Karpas-422 (cell line): ENCODE measurements at regions not wholly inside any gene's neighbourhood (a gene's known extent, or its start where the extent isn't known, plus 50 kb on each side); places are given as distances from the start of the nearest gene placed in this dataset.

Experiments used
- DNase-seq: peaks from one replicate; pipeline ENCODE4 v3.0.0-alpha.2; 2015
- H2AFZ ChIP-seq: fragments of 200-600 bp; sonication (generic); 2 replicates; pipeline ENCODE4 v1.6.1; 2014; ENCODE audit warnings: antibody characterized with exemption, low read length, mixed read lengths
- H3K27ac ChIP-seq: fragments of 200-600 bp; sonication (generic); 2 replicates; pipeline ENCODE4 v1.5.1; 2014; ENCODE audit warnings: mild to moderate bottlenecking, low read length, moderate library complexity
- H3K27me3 ChIP-seq: fragments of 200-600 bp; sonication (generic); 2 replicates; pipeline ENCODE4 v1.6.1; 2014; ENCODE audit warnings: low read length, mixed read lengths
- H3K36me3 ChIP-seq: fragments of 200-600 bp; sonication (generic); 2 replicates; pipeline ENCODE4 v1.6.1; 2014; ENCODE audit warnings: low read length, mixed read lengths; ENCODE audit not compliant: insufficient read depth
- H3K4me1 ChIP-seq: fragments of 200-600 bp; sonication (generic); 2 replicates; pipeline ENCODE4 v1.6.1; 2014; ENCODE audit warnings: mild to moderate bottlenecking, low read length, mixed read lengths
- H3K4me2 ChIP-seq: fragments of 200-600 bp; sonication (generic); 2 replicates; pipeline ENCODE4 v1.6.1; 2014; ENCODE audit warnings: low read length, low read depth, mild to moderate bottlenecking; ENCODE audit not compliant: poor library complexity, severe bottlenecking
- H3K4me3 ChIP-seq: fragments of 200-600 bp; sonication (generic); 2 replicates; pipeline ENCODE4 v1.5.1; 2014; ENCODE audit warnings: mild to moderate bottlenecking, antibody characterized with exemption, low read length, mixed read lengths
- H3K79me2 ChIP-seq: fragments of 200-600 bp; sonication (generic); 2 replicates; pipeline ENCODE4 v1.6.1; 2014; ENCODE audit warnings: mild to moderate bottlenecking, low read length, mixed read lengths
- H3K9ac ChIP-seq: fragments of 200-600 bp; sonication (generic); 2 replicates; pipeline ENCODE4 v1.6.0; 2014; ENCODE audit warnings: low read length
- H3K9me2 ChIP-seq: fragments of 200-600 bp; sonication (generic), shearing (Covaris generic); replicated peaks from 2 replicates; pipeline ENCODE4 v1.6.0; 2014; ENCODE audit warnings: mild to moderate bottlenecking, low read length, moderate library complexity; ENCODE audit not compliant: insufficient read depth
- H3K9me3 ChIP-seq: fragments of 300-700, 200-600 bp; sonication (generic); 2 replicates; pipeline ENCODE4 v1.6.1; 2014; ENCODE audit warnings: low read length, mixed read lengths
- H4K20me1 ChIP-seq: fragments of 200-600 bp; sonication (generic); 2 replicates; pipeline ENCODE4 v1.6.1; 2014; ENCODE audit warnings: mild to moderate bottlenecking, antibody characterized with exemption, low read length, low read depth; ENCODE audit not compliant: insufficient read depth

GRCh38 chr10:2012209-2012608, 274.9 kb upstream of the ADARB2 start:
- Histone ChIP-seq H3K36me3 (no peaks in the 10 kb centered on the region), H3K4me3 (no peak overlapping the region), H3K9me3 (no peaks in the 10 kb centered on the region), H3K79me2 (no peaks in the 10 kb centered on the region), H2AFZ (no peak overlapping the region), H3K4me1 (no peaks in the 10 kb centered on the region), H3K27me3 (no peaks in the 10 kb centered on the region), H3K9me2 (no peaks in the 10 kb centered on the region), H4K20me1 (no peaks in the 10 kb centered on the region), H3K9ac (no peak overlapping the region), H3K27ac (no peak overlapping the region), H3K4me2 (no peak overlapping the region)
- no peak for DNase-seq

GRCh38 chr10:2011106-2011716, 273.9 kb upstream of the ADARB2 start:
- no peak for DNase-seq
- H3K79me2 ChIP-seq = no peaks in the 10 kb centered on the region
- H3K9me3 ChIP-seq = no peaks in the 10 kb centered on the region
- no peaks in the 10 kb centered on the region for H3K27me3 ChIP-seq
- no peak overlapping the region for H2AFZ ChIP-seq
- H4K20me1 ChIP-seq = no peaks in the 10 kb centered on the region
- H3K9me2 ChIP-seq = no peaks in the 10 kb centered on the region
- no peaks in the 10 kb centered on the region for H3K4me1 ChIP-seq
- H3K4me2 ChIP-seq = no peak overlapping the region
- no peak overlapping the region for H3K4me3 ChIP-seq
- no peaks in the 10 kb centered on the region for H3K36me3 ChIP-seq
- H3K9ac ChIP-seq = no peak overlapping the region
- no peak overlapping the region for H3K27ac ChIP-seq

- Histone ChIP-seq H3K4me3 (no peak overlapping the region), H2AFZ (no peak overlapping the region), H3K27ac (no peak overlapping the region), H3K9me2 (no peaks in the 10 kb centered on the region), H3K9me3 (no peaks in the 10 kb centered on the region), H4K20me1 (no peaks in the 10 kb centered on the region), H3K36me3 (no peaks in the 10 kb centered on the region), H3K4me2 (no peak overlapping the region), H3K9ac (no peak overlapping the region), H3K79me2 (no peaks in the 10 kb centered on the region), H3K4me1 (no peaks in the 10 kb centered on the region), H3K27me3 (no peaks in the 10 kb centered on the region)
- DNase-seq = no peak
Observed at GRCh38 chr10:2005546-2005945, 268.2 kb upstream of the ADARB2 start.

DNA sequence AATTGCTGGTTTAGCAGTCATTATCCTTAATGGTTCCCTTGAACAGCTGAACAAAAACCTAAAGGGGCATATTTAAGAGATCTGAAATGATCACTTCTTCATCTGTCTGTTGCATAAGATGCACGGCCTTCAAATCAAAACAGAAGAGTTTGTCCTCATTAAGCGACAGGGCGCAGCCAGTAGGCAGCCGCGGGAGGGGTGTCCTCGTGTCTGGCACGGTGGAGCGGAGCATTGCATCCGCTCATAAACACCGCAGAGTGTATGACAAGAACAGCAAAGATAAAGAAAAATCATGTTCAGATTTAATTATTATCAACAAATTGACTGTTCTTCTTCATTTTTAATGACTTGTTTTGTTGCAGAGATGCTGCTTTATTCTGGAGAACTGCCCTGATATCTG, 255.6 kb upstream of the ADARB2 start:
- Histone ChIP-seq H4K20me1 (no peaks in the 10 kb centered on the region), H3K4me3 (no peak overlapping the region), H3K4me2 (no peak overlapping the region), H3K9me2 (no peaks in the 10 kb centered on the region), H3K4me1 (no peaks in the 10 kb centered on the region), H3K9me3 (no peaks in the 10 kb centered on the region), H2AFZ (no peak overlapping the region), H3K79me2 (no peaks in the 10 kb centered on the region), H3K27me3 (no peaks in the 10 kb centered on the region), H3K27ac (no peak overlapping the region), H3K36me3 (no peaks in the 10 kb centered on the region), H3K9ac (no peak overlapping the region)
- no peak for DNase-seq

GRCh38 chr10:1989090-1989489, 251.8 kb upstream of the ADARB2 start:
- H3K79me2 ChIP-seq = no peaks in the 10 kb centered on the region
- no peak for DNase-seq
- no peaks in the 10 kb centered on the region for H4K20me1 ChIP-seq
- H3K9me2 ChIP-seq = no peaks in the 10 kb centered on the region
- no peaks in the 10 kb centered on the region for H3K4me1 ChIP-seq
- no peak overlapping the region for H3K4me2 ChIP-seq
- no peaks in the 10 kb centered on the region for H3K36me3 ChIP-seq
- no peak overlapping the region for H2AFZ ChIP-seq
- no peaks in the 10 kb centered on the region for H3K9me3 ChIP-seq
- no peak overlapping the region for H3K27ac ChIP-seq
- no peaks in the 10 kb centered on the region for H3K27me3 ChIP-seq
- H3K4me3 ChIP-seq = no peak overlapping the region
- H3K9ac ChIP-seq = no peak overlapping the region

DNA sequence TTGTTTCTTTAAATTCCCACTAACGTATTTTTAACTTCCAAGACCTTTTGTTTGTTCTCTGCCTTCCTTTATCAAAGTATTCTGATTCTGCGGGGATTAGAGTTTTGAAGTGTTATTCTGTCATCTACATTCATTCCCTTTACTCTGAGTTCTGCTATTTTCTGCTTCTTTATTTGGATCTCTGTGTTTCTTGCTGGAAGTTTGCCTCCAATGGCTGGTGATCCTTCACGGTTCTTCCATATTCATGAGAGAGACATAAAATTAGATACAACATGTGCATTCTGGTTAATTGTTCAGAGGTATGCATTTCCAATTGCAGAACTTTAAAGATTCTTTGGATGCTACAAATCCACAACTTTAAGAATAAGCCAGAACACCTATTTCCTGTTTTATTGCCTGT, 244.7 kb upstream of the ADARB2 start:
- H3K9ac ChIP-seq = no peak overlapping the region
- no peaks in the 10 kb centered on the region for H3K9me2 ChIP-seq
- H3K4me1 ChIP-seq = no peaks in the 10 kb centered on the region
- no peaks in the 10 kb centered on the region for H3K79me2 ChIP-seq
- H4K20me1 ChIP-seq = no peaks in the 10 kb centered on the region
- H2AFZ ChIP-seq = no peak overlapping the region
- no peaks in the 10 kb centered on the region for H3K9me3 ChIP-seq
- DNase-seq = no peak
- H3K36me3 ChIP-seq = no peaks in the 10 kb centered on the region
- no peak overlapping the region for H3K27ac ChIP-seq
- no peaks in the 10 kb centered on the region for H3K27me3 ChIP-seq
- H3K4me2 ChIP-seq = no peak overlapping the region
- H3K4me3 ChIP-seq = no peak overlapping the region

- Histone ChIP-seq H3K4me2 (no peak overlapping the region), H3K9ac (no peak overlapping the region), H3K36me3 (no peaks in the 10 kb centered on the region), H2AFZ (no peak overlapping the region), H3K79me2 (no peaks in the 10 kb centered on the region), H3K9me3 (no peaks in the 10 kb centered on the region), H3K9me2 (no peaks in the 10 kb centered on the region), H3K27me3 (no peaks in the 10 kb centered on the region), H3K4me3 (no peak overlapping the region), H3K4me1 (no peaks in the 10 kb centered on the region), H4K20me1 (no peaks in the 10 kb centered on the region), H3K27ac (no peak overlapping the region)
- no peak for DNase-seq
Observed at GRCh38 chr10:1980459-1980858, 243.1 kb upstream of the ADARB2 start.

- H3K4me3 ChIP-seq = no peak overlapping the region
- H3K4me1 ChIP-seq = no peaks in the 10 kb centered on the region
- H3K36me3 ChIP-seq = no peaks in the 10 kb centered on the region
- H3K79me2 ChIP-seq = no peaks in the 10 kb centered on the region
- no peak overlapping the region for H3K9ac ChIP-seq
- no peak for DNase-seq
- H3K9me2 ChIP-seq = no peaks in the 10 kb centered on the region
- H2AFZ ChIP-seq = no peak overlapping the region
- H4K20me1 ChIP-seq = no peaks in the 10 kb centered on the region
- H3K27me3 ChIP-seq = no peaks in the 10 kb centered on the region
- H3K27ac ChIP-seq = no peak overlapping the region
- H3K9me3 ChIP-seq = no peaks in the 10 kb centered on the region
- no peak overlapping the region for H3K4me2 ChIP-seq
Observed at GRCh38 chr10:1978584-1978983, 241.3 kb upstream of the ADARB2 start.

- DNase-seq = no peak
- H3K4me1 ChIP-seq = no peaks in the 10 kb centered on the region
- H3K36me3 ChIP-seq = no peaks in the 10 kb centered on the region
- H3K9ac ChIP-seq = no peak overlapping the region
- no peak overlapping the region for H3K4me2 ChIP-seq
- no peaks in the 10 kb centered on the region for H3K9me2 ChIP-seq
- no peak overlapping the region for H3K4me3 ChIP-seq
- H4K20me1 ChIP-seq = no peaks in the 10 kb centered on the region
- no peak overlapping the region for H3K27ac ChIP-seq
- H3K27me3 ChIP-seq = no peaks in the 10 kb centered on the region
- 0 out of 2 replicates have a peak, but pooled peaks cover 4% of the 10 kb centered on the region for H3K9me3 ChIP-seq
- no peaks in the 10 kb centered on the region for H3K79me2 ChIP-seq
- H2AFZ ChIP-seq = no peak overlapping the region
Observed at GRCh38 chr10:1977461-1977860, 240.1 kb upstream of the ADARB2 start.
